Fibroblast of skin of back (primary cell): ENCODE measurements at regions not wholly inside any gene's neighbourhood (a gene's known extent, or its start where the extent isn't known, plus 50 kb on each side); places are given as distances from the start of the nearest gene placed in this dataset.

Source experiments
- DNase-seq: peaks from one replicate; pipeline ENCODE4 v3.0.0-alpha.2; 2013

GRCh38 chr14:98955036-98955740, 316.8 kb downstream of the BCL11B start:
- DNase-seq: no peak

- no peak for DNase-seq
Observed at GRCh38 chr14:98955741-98956070, 316.3 kb downstream of the BCL11B start.

DNA sequence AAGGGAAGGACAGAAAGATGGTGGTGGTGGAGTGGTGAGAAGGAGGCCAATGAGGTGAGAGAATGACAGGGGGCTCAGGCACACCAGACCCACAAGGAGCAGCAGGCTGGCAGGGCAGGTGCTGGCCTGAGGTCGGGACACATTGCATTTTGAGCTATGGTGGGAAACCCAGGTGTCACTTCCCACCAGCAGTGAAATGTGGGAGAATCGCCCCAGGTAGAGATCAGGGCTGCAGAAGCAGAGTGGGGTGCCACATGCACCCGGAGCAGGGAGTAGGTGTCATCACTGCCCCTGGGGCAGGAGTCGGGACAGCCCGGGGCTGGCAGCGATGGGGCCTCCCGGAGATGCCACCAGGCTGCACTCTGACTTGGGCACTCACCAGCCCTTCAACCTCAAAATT, 315.8 kb downstream of the BCL11B start:
- DNase-seq: no peak

DNA sequence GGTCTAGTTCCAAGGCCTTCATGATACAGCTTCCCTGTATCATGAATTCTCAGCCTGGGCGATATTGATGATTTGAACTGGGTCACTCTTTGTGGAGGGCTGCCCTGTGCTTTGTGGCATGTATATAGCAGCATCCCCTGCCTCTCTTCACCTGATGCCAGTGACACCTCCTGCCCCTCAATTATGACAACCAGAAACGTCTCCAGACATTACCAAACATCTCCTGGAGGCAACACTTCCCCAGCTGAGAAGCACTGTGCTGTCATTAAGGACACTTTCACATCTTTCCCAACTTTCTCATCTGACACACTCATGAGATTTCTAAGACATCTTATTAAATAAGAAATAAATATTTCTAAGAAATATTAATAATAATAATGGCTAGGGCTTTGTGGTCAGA, 315.3 kb downstream of the BCL11B start:
- no peak for DNase-seq

DNA sequence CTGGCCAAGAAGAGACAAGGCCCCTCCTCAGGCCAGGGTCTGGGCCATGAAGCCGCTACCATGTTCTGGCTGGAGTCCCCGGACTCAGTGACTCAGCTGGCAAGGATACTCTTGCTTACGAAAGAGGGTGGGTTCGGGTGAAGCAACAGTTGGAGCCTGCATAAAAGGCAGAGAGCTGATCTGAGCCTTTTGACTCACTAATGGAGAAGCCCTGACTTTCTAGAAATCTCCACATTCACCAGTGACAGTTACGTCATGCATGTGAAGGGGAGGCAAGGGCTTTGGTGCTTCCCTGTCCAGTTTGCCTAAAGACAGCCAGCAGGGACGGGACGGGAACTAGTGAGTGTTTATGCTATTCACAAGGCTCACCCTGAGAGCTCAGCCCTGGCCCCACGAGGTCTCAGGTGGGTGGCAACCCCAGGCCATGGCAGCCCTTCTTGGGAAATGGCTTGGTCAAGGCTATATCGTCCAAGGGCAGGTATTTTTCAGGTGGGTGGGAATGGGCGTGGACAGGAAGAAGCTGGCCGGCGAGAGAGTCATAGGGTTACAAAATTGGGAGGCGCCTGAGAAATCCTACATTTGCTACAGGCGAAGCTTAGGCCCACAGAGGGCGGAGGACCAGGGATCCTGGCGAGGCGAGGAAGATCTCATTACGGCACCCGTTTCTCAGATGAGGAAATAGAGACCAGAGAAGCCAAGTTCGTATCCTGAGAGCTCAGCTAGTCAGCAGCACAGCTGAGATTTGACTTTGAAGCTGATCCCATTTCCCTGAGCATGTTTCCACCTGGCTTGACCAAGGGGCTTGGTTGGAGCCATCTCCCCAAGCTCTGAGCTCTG, 314.6 kb downstream of the BCL11B start:
- DNase-seq: peak; percentile 67

DNA sequence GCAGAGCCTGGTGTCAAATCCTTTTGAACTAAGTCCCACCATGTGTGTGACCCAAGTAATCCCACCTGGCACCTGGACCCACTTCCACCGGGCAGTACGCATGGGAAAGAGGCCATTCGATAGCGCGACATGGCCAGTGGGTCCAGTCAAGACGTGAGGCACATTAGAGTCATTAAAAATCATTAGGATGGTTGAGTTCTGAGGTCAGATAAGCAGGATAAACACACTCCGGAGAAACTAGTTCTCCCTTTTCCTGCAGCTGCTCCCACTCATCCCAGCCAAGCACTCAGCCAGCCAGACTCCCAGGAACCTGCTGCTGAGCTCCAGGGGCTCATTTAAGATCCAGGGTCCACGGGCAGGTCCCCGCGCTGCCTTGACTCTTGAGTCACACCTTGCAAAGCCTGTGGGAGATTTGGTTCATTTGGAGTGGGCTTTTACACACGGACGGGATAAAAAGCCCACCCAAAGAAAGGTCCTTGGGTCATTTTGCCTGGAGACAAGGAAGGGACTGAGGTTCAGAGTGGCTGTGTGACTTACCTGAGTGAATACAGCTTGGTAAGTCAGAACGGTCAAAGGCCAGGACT, 313.9 kb downstream of the BCL11B start:
- DNase-seq: no peak

DNA sequence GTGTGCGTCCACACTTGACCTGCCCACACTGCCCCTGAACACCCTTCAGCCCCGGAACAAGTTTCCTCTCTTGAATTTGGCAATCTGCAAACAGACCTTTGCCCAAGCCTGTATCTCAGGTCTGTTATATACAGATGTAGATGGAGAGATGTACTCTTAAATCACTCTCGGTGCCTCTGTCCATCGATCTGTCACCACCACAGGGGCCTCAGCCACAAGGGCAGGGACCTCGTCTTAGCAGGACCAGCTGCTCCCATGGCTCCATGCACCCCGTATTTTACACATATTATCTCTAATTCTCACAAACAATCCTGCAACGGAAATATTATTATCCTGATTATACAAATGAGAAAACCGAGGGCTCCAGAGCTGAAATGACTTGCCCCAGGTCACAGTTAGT, 313.4 kb downstream of the BCL11B start:
- no peak for DNase-seq

DNA sequence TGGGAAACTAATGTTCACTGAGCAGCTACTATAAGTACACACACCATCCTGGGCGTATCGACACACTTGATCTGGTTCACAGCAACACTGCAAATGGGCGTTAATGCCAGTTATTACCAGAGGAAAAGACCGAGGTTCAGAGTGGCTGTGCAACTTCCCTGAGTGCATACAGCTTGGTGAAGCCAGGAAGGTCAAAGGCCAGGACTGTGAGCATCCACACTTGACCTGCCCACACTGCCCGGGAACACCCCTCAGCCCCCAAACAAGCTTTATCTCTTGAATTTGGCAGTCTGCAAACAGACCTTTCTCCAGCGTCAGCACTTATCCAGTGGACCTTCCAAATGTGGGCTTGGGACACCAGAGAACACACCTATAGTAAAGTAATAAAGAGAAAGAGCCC, 312.6 kb downstream of the BCL11B start:
- no peak for DNase-seq

DNA sequence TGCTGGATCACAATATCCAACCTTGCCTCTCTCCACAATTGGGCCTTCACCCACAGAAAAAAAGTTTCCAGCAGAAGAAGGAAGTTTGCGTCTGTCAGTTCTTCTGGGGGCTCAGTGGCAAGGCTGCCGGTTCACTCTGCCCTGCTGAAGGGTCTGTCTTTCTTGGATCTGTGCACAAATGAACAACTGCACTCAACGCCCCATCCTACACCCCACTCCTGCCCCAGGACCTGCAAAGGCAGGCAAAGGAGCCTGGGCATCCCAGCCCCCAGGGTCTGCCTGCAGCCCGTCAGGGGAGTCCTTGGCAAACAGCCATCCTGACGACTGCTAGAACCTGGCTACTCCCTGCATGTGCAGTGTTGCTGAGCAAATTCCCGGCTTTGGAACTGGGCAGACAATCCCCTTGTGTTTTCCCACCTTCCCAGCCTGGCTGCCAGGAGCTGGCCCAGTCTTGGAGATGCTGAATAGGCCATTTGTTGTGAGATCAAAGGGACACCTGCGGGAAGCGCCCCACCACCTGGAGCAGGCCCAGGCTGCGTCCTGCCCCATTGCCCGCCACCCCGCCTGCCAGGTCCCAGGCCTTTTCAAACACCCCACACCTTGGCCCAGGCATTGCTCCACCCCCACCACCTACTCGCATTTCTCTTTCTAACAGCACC, 311.9 kb downstream of the BCL11B start:
- DNase-seq: no peak

DNA sequence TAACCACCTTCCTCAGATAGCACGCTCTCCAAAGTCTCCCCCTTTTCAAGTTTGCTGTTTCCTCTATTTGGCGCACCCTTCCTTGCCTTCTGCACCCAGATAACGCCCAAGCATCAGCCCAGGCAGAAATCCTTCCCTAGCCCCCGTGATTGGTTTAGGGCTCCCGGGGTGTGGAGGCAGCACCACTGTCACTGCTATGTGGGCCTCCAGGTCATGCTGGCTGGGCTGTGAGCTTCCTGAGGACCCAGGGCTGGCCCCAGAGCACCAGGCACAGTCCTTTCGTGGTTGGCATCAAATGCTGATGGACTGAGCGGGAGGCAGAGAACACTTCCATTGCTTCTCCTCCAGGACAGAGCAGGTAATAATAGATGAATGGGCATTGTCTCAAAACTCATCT, 311.4 kb downstream of the BCL11B start:
- DNase-seq: no peak

DNA sequence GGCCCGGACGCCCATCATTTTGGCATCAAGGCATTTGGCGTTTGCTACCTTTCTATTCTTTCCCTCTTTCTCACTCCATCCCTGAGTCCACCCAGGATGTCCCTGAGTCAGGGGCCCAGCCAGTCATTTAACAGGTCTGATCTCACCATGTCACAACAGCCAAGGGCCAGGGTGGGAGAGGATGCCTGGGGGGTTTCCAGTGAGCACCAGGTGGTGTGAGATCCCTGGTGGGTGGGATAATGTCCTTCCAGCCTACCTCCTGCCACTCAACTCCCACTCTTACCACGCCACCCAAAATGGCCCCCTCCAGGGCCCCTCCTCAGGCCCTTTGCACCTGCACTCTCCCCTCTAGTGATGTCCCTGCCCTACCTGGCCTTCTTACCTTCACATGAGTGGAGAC, 310.8 kb downstream of the BCL11B start:
- no peak for DNase-seq

GRCh38 chr14:98962118-98962517, 309.9 kb downstream of the BCL11B start:
- DNase-seq: no peak

DNA sequence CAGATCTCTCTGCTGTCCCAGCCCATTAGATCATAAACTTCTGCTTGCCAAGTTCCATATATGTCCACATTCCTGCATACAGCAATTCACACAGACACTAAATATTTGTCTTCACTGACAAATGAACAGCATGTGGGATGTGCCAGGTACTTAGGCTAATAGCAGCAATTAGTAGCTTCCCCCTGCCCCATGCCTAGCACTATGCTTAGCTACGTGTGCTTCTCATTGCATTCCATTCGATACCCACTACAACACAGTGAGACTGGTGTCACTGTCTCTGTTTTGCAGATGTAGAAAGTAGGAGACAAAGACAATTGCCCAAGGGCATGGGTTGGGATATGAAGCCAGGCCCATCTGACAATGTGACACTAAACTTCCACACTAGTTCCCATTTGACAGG, 308.4 kb downstream of the BCL11B start:
- DNase-seq: no peak

- DNase-seq: no peak
Observed at GRCh38 chr14:98964171-98964570, 307.8 kb downstream of the BCL11B start.

DNA sequence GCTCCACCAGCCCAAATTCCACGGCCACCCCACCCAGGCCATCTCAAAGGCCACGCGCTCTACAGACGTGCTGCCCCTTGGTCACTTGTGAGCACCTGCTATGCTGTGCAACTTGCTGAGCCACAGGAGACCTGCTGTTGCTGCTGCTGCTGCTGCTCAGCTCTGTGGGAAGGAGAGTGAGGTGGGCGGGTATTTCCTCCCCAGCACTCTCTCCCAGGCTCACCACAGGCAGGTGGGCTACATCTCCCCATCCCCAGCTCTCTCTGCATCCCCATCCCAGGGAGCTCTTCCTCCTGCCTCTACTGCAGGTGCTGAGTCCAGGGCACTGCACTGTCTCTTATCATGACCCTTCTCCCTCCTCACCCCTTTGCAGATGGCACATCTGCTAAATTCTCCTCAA, 306.9 kb downstream of the BCL11B start:
- DNase-seq: no peak

- peak; percentile 15 for DNase-seq
Observed at GRCh38 chr14:98966016-98966415, 306.0 kb downstream of the BCL11B start.

DNA sequence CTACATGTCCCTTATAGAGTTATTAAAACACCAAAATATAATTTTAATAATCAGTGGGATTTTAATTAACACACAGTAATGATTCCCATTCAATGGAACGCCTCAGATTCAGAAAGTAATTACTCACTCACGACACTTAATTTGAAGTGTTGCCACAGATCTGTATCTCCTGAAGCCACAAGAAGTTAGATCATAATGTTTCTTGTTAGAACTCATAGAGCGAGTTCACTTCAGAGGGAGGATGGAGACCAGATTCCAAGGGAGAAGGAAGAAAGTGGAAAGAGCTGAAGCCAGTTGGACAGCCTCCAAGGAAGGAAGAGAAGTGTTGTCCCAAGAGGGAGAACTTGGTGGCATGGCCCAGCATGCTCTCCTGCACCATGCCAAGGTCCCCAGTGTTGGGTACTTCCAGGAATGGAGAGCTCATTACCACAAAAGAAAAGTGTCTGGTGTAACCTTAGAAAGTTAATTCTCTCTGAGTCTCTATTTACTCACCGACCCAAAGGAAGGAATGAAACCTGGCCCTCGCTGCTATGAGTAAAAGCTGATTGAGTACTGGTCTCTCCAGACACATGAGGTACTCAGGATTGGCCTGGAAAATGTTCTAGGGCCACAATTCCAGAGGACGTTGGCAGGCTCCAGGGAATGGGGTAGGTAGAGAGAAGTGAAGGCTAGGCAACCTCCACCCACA, 305.4 kb downstream of the BCL11B start:
- DNase-seq: no peak

GRCh38 chr14:98974113-98974512, 297.9 kb downstream of the BCL11B start:
- no peak for DNase-seq

- DNase-seq: no peak
Observed at GRCh38 chr14:98976271-98976670, 295.7 kb downstream of the BCL11B start.

GRCh38 chr14:98977451-98977850, 294.5 kb downstream of the BCL11B start:
- DNase-seq: no peak

DNA sequence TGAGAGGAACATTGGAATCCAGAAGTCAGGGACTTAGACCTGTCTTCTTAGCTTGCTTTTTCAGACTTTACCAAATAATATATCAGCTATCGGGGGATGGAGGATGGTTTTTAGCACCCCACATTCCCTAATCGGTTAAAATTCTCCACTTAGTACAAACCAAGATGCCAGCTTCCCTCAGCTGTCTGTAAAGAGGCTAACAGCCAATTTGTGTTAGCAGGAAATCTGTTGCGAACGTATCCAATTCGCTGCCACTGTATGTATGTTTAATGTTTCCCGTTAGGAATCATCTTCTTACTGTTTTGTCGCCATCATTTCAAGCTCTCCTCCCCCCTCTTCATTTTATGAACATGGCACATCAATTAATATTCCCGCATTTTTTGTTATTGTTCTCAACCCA, 289.0 kb downstream of the BCL11B start:
- no peak for DNase-seq

DNA sequence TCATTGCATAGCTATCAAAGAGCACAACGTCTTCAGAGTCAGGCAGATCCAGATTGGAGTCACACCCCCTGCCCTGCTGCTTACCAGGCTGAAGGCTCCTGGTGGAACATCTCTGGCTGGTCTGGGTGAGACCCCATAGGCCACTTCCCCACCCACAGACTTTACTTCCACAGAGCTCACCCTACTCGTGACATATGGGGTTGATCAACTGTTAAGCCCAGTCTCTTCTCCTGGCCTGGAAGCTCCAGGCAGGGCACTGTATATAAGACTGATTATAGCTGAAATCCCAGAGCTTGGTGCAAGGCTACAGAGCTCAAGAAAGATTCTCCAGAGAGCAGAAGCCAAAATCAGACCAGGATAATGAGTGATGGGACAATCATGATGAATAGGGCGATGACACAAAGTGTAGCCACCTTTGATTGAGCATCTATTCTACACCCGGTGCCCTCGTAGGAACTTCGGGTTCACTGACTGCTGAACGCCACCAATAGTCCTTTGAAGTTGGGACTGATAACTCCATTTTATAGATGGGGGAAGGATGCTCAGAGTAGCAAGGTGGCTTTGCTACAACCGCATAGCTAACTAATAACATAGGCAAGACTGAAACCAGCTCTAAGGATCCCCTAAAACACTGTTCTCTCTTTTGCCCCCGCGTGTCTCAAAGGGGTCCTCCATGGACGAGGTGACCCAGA, 287.8 kb downstream of the BCL11B start:
- no peak for DNase-seq
